Tibial nerve (tissue), 4 donors: ENCODE measurements at regions not wholly inside any gene's neighbourhood (a gene's known extent, or its start where the extent isn't known, plus 50 kb on each side); places are given as distances from the start of the nearest gene placed in this dataset.

Experiments
- DNase-seq, 2 donors: peaks; one replicate each; pipeline ENCODE4 v3.0.0-alpha.2; 2019; ENCODE audit warnings: low spot score in 2 of 2
- H3K27ac ChIP-seq, 4 donors: fragments of 200-600 bp; sonication (generic) in 3 of 4; one replicate each; pipeline ENCODE4 v1.5.1; 2017 to 2019; ENCODE audit warnings: mild to moderate bottlenecking in 1 of 4
- H3K27me3 ChIP-seq, 2 donors: fragments of 200-600 bp; sonication (generic) in 1 of 2; one replicate each; pipeline versions ENCODE4 v1.5.1 to v1.6.0; 2017 to 2019
- H3K36me3 ChIP-seq, 3 donors: fragments of 200-600 bp; sonication (generic); one replicate each; pipeline ENCODE4 v1.5.1; 2018 to 2019
- H3K4me1 ChIP-seq, 4 donors: fragments of 200-600 bp; sonication (generic) in 3 of 4; one replicate each; pipeline ENCODE4 v1.5.1; 2017 to 2019
- H3K4me3 ChIP-seq, 4 donors: fragments of 200-600 bp; sonication (generic) in 3 of 4; one replicate each; pipeline ENCODE4 v1.5.1; 2017 to 2019; ENCODE audit warnings: mild to moderate bottlenecking in 1 of 4, moderate library complexity in 1 of 4
- H3K9me3 ChIP-seq, 4 donors: fragments of 200-600 bp; sonication (generic) in 3 of 4; one replicate each; pipeline ENCODE4 v1.5.1; 2017 to 2019
- EP300 ChIP-seq, 2 donors: sonication (generic); formaldehyde crosslinking; IDR thresholded peaks; one replicate each; pipeline ENCODE4 v1.6.1; 2017; ENCODE audit warnings: antibody characterized with exemption in 2 of 2, mild to moderate bottlenecking in 1 of 2
- POLR2A ChIP-seq, 2 donors: fragments of 450-650 bp; IDR thresholded peaks; one replicate each; pipeline ENCODE4 v1.6.1; 2017; ENCODE audit warnings: antibody characterized with exemption in 2 of 2, mild to moderate bottlenecking in 2 of 2, moderate library complexity in 2 of 2
- WGBS, 2 donors: methylation state at CpG; one replicate each; pipeline ENCODE4 v1.1.5; 2018; 5-methylcytosine and 5-hydroxymethylcytosine counted together
- TF ChIP-seq, protein P1 (sequence below), 5 experiments: fragments of 200-600 bp in 3 of 5; fragments of 450-650 bp in 2 of 5; sonication (generic) in 3 of 5; IDR thresholded peaks; one replicate each; pipeline ENCODE4 v1.5.1; 2016 to 2019; ENCODE audit warnings: antibody characterized with exemption in 5 of 5, mild to moderate bottlenecking in 3 of 5, moderate library complexity in 2 of 5

DNA sequence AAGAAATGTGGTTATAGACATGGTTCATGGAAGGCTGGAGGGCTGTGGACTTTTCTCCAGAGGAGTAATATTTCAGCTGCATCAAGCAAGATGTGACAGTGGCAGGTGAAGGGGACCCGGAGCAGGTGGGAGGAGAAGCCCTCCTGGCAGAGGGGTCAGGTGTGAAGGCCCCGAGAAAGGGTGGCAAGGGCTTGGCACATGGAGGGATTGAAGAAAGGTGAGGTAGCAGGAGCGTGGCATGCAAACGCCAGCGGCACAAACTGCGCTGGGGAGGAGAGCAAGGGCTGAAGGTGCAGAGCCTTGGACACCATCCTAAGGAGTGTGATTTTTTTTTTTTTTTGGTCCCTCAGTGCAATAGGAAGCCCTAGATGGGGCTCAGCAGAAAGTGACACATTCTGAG lies 244.6 kb downstream of the TOMM20 start:
- Histone ChIP-seq H3K36me3 (no peaks in the 10 kb centered on the region), H3K9me3 (peaks cover 0 to 6% (median 0%) of the 10 kb centered on the region in 4 donors), H3K27ac (no peak overlapping the region), H3K27me3 (no peaks in the 10 kb centered on the region), H3K4me3 (no peak overlapping the region), H3K4me1 (peaks cover 0 to 20% (median 5%) of the 10 kb centered on the region in 4 donors)
- no peak for DNase-seq
- TF ChIP-seq POLR2A (IDR thresholded peaks at IDR 0.05) (no peak), EP300 (IDR thresholded peaks at IDR 0.05) (no peak)
- TF ChIP-seq, protein P1, sequence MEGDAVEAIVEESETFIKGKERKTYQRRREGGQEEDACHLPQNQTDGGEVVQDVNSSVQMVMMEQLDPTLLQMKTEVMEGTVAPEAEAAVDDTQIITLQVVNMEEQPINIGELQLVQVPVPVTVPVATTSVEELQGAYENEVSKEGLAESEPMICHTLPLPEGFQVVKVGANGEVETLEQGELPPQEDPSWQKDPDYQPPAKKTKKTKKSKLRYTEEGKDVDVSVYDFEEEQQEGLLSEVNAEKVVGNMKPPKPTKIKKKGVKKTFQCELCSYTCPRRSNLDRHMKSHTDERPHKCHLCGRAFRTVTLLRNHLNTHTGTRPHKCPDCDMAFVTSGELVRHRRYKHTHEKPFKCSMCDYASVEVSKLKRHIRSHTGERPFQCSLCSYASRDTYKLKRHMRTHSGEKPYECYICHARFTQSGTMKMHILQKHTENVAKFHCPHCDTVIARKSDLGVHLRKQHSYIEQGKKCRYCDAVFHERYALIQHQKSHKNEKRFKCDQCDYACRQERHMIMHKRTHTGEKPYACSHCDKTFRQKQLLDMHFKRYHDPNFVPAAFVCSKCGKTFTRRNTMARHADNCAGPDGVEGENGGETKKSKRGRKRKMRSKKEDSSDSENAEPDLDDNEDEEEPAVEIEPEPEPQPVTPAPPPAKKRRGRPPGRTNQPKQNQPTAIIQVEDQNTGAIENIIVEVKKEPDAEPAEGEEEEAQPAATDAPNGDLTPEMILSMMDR (IDR thresholded peaks at IDR 0.05): no peak
- WGBS, 2 donors: 95 to 97% methylated on average over 6 of the region's 6 CpGs

DNA sequence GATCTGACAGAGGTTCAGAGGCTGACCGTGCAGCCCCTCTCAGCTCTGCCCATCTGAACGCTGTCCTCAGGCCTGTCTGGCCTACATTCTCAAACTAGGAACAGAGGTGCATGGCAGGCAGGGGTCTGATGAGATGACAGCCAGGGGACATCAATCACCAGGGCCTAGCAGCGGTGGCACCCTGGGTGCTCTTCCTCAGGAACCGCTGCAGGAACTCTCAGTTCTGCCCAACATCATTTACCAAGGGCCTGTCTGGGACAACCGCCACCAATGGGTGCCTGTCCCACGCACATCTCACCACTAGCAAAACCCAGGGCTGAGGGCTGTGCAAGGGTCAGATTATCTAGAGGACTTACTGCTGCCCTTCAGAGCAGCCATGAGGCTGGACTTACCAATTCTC lies 245.7 kb downstream of the TOMM20 start:
- H3K9me3 ChIP-seq: peaks cover 0 to 6% (median 0%) of the 10 kb centered on the region in 4 donors
- no peak overlapping the region for H3K27ac ChIP-seq
- TF ChIP-seq POLR2A (IDR thresholded peaks at IDR 0.05) (no peak), EP300 (IDR thresholded peaks at IDR 0.05) (no peak)
- TF ChIP-seq, protein P1 (IDR thresholded peaks at IDR 0.05): no peak
- no peak for DNase-seq
- WGBS, 2 donors: 95 to 98% methylated on average over 5 to 6 of the region's 6 CpGs
- peaks cover 0 to 20% (median 5%) of the 10 kb centered on the region in 4 donors for H3K4me1 ChIP-seq
- H3K27me3 ChIP-seq: no peaks in the 10 kb centered on the region
- H3K4me3 ChIP-seq: no peak overlapping the region
- H3K36me3 ChIP-seq: no peaks in the 10 kb centered on the region

DNA sequence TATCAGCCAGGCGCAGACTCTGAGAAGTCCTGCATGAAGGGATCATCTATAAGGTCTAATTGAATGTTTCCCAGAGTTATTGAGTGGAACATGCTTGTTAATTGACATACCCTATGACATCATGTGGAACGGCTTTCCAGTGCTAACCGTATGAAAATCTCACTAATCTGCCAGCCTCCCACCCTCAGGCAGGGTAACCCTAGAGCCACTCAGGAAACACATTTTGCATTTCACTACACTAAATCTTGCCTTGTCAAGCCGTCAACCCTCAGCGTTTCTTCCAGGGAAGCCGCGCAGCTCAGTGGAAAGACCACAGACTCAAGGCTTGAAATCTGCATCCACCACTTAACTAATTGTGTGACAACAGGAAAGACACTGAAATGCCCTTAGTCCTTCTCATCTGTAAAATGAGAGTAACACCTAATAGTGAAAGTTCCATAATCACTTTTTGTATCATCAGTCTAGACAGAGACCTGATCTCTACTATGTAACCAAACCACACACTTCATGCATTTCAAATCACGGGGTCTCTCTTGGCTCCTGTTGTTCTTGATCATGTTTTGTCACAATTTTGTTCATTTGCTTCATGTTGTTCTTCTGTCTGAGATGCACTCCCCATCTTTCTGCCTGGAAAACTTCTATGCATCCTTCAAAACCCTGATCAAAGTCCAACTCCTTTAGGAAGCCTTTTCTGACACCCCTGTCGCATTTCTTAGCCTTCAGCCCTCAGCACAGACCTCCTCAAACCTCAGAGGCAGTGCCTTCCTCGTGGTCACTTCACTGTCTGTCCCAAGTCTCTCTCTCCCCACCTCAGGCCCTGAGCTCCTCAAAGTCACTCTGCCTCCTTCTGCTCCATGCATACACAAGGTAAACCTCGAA lies 246.5 kb downstream of the TOMM20 start:
- Histone ChIP-seq H3K36me3 (no peaks in the 10 kb centered on the region), H3K9me3 (peaks cover 0 to 6% (median 0%) of the 10 kb centered on the region in 4 donors), H3K4me1 (peaks cover 0 to 17% (median 5%) of the 10 kb centered on the region in 4 donors), H3K27me3 (no peaks in the 10 kb centered on the region), H3K4me3 (no peak overlapping the region), H3K27ac (no peak overlapping the region)
- no peak for DNase-seq
- WGBS, 2 donors: 70 to 75% methylated on average over 11 of the region's 11 CpGs
- TF ChIP-seq EP300 (IDR thresholded peaks at IDR 0.05): no peak
- TF ChIP-seq, protein P1 (IDR thresholded peaks at IDR 0.05): no peak
- TF ChIP-seq POLR2A (IDR thresholded peaks at IDR 0.05): no peak

DNA sequence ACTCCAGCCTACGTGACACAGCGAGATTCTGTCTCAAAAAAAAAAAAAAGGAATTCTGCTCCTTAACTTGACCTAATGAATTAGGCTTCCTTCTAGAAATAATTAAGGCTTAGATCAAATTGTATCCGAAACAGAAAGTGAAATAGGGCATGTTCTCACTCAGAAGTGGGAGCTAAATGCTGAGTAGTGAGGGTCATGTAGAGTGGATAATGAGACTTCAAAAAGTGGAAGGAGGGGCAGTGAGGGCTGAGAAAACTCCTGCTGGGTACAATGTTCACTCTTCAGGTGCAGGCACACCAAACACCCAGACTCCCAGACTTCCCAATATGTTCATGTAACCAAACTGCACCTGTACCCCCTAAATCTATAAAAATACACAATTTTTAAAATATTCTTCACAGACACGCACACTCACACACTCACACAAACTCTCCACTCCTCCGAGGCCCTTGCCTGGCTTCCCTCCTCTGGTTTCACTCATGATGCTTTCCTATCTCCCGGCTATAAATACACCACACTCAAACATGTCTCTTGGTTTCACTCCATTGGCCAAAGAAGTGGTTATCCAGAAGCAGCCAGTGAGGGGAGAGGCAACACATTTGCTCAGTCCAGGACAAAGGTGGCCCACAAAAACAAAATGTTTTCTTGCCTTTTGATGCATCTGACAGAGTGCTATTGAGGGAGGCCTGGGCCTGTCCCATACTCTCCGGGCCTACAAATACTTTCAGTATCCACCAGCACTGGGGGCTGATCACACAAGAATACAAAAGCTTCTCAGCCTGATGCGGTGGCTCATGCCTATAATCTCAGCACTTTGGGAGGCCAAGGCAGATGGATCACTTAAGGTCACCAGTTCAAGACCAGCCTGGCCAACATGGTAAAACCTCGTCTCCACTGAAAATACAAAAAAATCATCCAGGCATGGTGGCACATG lies 249.2 kb downstream of the TOMM20 start:
- 81 to 84% methylated on average over 9 of the region's 9 CpGs for WGBS, 2 donors
- peaks cover 0 to 6% (median 0%) of the 10 kb centered on the region in 4 donors for H3K9me3 ChIP-seq
- H3K27ac ChIP-seq: no peak overlapping the region
- H3K27me3 ChIP-seq: no peaks in the 10 kb centered on the region
- no peak for TF ChIP-seq POLR2A (IDR thresholded peaks at IDR 0.05)
- no peak for TF ChIP-seq EP300 (IDR thresholded peaks at IDR 0.05)
- TF ChIP-seq, protein P1 (IDR thresholded peaks at IDR 0.05): no peak
- H3K4me3 ChIP-seq: no peak overlapping the region
- no peaks in the 10 kb centered on the region for H3K4me1 ChIP-seq
- no peaks in the 10 kb centered on the region for H3K36me3 ChIP-seq
- DNase-seq: no peak
